Activated naive CD4-positive, alpha-beta T cell treated with anti-CD3 and anti-CD28 coated beads, Interleukin-2, amount 10 ng/mL, durations not matched to agents 7 days and 5 days (primary cell): ENCODE measurements at regions not wholly inside any gene's neighbourhood (a gene's known extent, or its start where the extent isn't known, plus 50 kb on each side); places are given as distances from the start of the nearest gene placed in this dataset.
"Not testable (repeated sequence)": the region's sequence is repeated elsewhere in the genome, so short reads cannot be mapped to it uniquely, and the experiment has no call there.

Experiments used
- CTCF ChIA-PET: fragments of 350-600 bp; sonication (Branson Sonifier 250); formaldehyde crosslinking; loops from one replicate; lab custom pipeline; 2021; ENCODE audit warnings: antibody characterized with exemption; lab: Charles Lee
- DNase-seq: peaks from one replicate; pipeline ENCODE4 v3.0.0-alpha.2; 2020
- H3K27ac Mint-ChIP-seq: one replicate; pipeline ENCODE4 v1.8.0; 2021; ENCODE audit warnings: mild to moderate bottlenecking, moderate library complexity, mixed read lengths
- H3K27me3 Mint-ChIP-seq: one replicate; pipeline ENCODE4 v1.8.0; 2021; ENCODE audit warnings: mild to moderate bottlenecking, mixed read lengths
- H3K36me3 Mint-ChIP-seq: one replicate; pipeline ENCODE4 v1.8.0; 2021; ENCODE audit warnings: mixed read lengths
- H3K4me1 Mint-ChIP-seq: one replicate; pipeline ENCODE4 v1.8.0; 2021; ENCODE audit warnings: mixed read lengths
- H3K4me3 Mint-ChIP-seq: one replicate; pipeline ENCODE4 v1.8.0; 2021; ENCODE audit warnings: mild to moderate bottlenecking, moderate library complexity, mixed read lengths
- H3K9me3 Mint-ChIP-seq: one replicate; pipeline ENCODE4 v1.8.0; 2021; ENCODE audit warnings: mixed read lengths

DNA sequence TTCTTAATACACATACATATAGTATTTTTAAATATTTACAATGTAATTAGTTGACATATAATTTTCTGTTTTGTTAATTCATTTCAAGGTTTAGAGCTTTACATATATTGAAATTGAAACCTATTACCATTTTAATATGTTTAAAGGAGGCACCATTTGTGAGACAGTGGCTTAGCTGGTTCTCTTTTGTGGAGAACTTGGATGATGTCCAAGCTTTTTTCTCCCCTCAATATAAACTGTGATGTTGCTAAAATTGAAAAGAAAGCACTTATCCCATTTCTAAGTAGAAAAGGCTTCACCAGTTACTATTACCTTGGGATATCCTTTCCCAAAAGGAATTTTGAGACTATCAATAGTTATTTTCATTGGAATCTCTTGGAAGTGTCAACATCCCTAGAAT, 707.2 kb downstream of the NTRK3 start:
- no peak overlapping the region for H3K4me3 Mint-ChIP-seq
- H3K9me3 Mint-ChIP-seq: no peaks in the 10 kb centered on the region
- no peak for DNase-seq
- H3K4me1 Mint-ChIP-seq: no peaks in the 10 kb centered on the region
- H3K36me3 Mint-ChIP-seq: no peaks in the 10 kb centered on the region
- CTCF ChIA-PET: no interaction called here
- H3K27ac Mint-ChIP-seq: no peak overlapping the region
- H3K27me3 Mint-ChIP-seq: no peaks in the 10 kb centered on the region

DNA sequence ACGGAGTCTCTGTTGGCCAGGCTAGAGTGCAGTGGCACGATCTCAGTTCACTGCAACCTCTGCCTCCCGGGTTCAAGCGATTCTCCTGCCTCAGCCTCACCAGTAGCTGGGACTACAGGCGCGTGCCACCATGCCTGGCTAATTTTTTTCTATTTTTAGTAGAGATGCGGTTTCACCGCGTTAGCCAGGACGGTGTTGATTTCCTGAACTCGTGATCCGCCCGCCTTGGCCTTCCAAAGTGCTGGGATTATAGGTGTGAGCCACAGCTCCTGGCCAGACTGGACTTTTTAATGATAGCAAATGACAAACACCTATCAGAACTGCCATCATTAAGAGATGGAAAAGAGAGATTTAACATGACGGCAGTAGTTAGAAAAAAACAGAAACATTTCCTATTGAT, 707.9 kb downstream of the NTRK3 start:
- H3K4me1 Mint-ChIP-seq, H3K27ac Mint-ChIP-seq, CTCF ChIA-PET, H3K9me3 Mint-ChIP-seq, H3K27me3 Mint-ChIP-seq, H3K4me3 Mint-ChIP-seq, DNase-seq, H3K36me3 Mint-ChIP-seq: not testable (repeated sequence)

- H3K27ac Mint-ChIP-seq: no peak overlapping the region
- H3K4me1 Mint-ChIP-seq: no peaks in the 10 kb centered on the region
- H3K36me3 Mint-ChIP-seq: no peaks in the 10 kb centered on the region
- CTCF ChIA-PET: interaction anchor here (0.6 kb wide), 1 partner anchor 10 kb away, joined by 3 read pairs; no protein-coding TSS in a partner anchor
- H3K4me3 Mint-ChIP-seq: no peak overlapping the region
- no peaks in the 10 kb centered on the region for H3K9me3 Mint-ChIP-seq
- DNase-seq: no peak
- no peaks in the 10 kb centered on the region for H3K27me3 Mint-ChIP-seq
Measured at GRCh38 chr15:87547470-87548181, 708.9 kb downstream of the NTRK3 start.

- Mint-ChIP-seq H3K36me3 (no peaks in the 10 kb centered on the region), H3K27me3 (no peaks in the 10 kb centered on the region), H3K9me3 (no peaks in the 10 kb centered on the region), H3K4me1 (no peaks in the 10 kb centered on the region), H3K27ac (no peak overlapping the region), H3K4me3 (no peak overlapping the region)
- CTCF ChIA-PET: no interaction called here
- no peak for DNase-seq
Measured at GRCh38 chr15:87538327-87538834, 718.2 kb downstream of the NTRK3 start.

DNA sequence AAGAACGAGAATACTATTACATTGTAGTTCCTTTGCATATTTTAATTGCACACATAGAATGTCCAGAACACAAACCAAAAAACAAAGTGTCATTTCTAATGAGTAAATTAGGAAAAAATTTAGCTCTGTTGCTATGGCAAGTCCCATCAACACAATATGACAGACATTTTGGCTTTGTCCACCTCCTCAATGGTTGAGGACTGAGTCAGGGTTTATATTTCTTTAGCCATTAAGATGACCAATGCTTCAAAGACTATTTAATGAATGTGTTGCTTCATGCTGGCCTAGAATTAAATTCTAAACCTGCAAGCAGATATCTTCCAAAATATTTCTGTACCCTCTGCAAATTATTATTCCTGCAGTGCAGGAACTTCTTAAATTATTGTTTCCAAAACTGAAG, 719.2 kb downstream of the NTRK3 start:
- Mint-ChIP-seq H3K36me3 (no peaks in the 10 kb centered on the region), H3K4me1 (no peaks in the 10 kb centered on the region), H3K27me3 (no peaks in the 10 kb centered on the region), H3K27ac (no peak overlapping the region), H3K4me3 (no peak overlapping the region), H3K9me3 (no peaks in the 10 kb centered on the region)
- DNase-seq: no peak
- CTCF ChIA-PET: no interaction called here

DNA sequence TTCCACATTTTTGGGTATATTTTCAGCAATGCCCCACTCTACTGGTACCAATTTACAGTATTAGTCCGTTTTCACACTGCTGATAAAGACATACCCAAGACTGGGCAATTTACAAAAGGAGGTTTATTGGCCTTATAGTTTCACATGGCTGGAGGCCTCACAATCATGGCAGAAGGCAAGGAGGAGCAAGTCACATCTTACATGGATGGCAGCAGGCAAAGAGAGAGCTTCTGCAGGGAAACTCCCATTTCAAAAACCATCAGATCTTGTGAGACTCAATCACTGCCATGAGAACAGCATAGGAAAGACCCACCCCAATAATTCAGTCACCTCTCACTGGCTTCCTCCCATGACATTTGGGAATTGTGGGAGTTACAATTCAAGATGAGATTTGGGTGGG, 722.9 kb downstream of the NTRK3 start:
- H3K4me1 Mint-ChIP-seq, DNase-seq, H3K27me3 Mint-ChIP-seq, H3K27ac Mint-ChIP-seq, CTCF ChIA-PET, H3K4me3 Mint-ChIP-seq, H3K9me3 Mint-ChIP-seq, H3K36me3 Mint-ChIP-seq: not testable (repeated sequence)

GRCh38 chr15:87528873-87529272, 727.7 kb downstream of the NTRK3 start:
- no peaks in the 10 kb centered on the region for H3K9me3 Mint-ChIP-seq
- H3K4me1 Mint-ChIP-seq: no peaks in the 10 kb centered on the region
- H3K27me3 Mint-ChIP-seq: no peaks in the 10 kb centered on the region
- no peak overlapping the region for H3K4me3 Mint-ChIP-seq
- CTCF ChIA-PET: no interaction called here
- no peak overlapping the region for H3K27ac Mint-ChIP-seq
- H3K36me3 Mint-ChIP-seq: no peaks in the 10 kb centered on the region
- DNase-seq: no peak

- DNase-seq: no peak
- H3K27me3 Mint-ChIP-seq: no peaks in the 10 kb centered on the region
- no peaks in the 10 kb centered on the region for H3K4me1 Mint-ChIP-seq
- no peaks in the 10 kb centered on the region for H3K36me3 Mint-ChIP-seq
- no peaks in the 10 kb centered on the region for H3K9me3 Mint-ChIP-seq
- CTCF ChIA-PET: no interaction called here
- no peak overlapping the region for H3K4me3 Mint-ChIP-seq
- no peak overlapping the region for H3K27ac Mint-ChIP-seq
Measured at GRCh38 chr15:87527875-87528274, 728.7 kb downstream of the NTRK3 start.

GRCh38 chr15:87527416-87527815, 729.1 kb downstream of the NTRK3 start:
- CTCF ChIA-PET: no interaction called here
- Mint-ChIP-seq H3K27me3 (no peaks in the 10 kb centered on the region), H3K4me1 (no peaks in the 10 kb centered on the region), H3K27ac (no peak overlapping the region), H3K36me3 (no peaks in the 10 kb centered on the region), H3K4me3 (no peak overlapping the region), H3K9me3 (no peaks in the 10 kb centered on the region)
- DNase-seq: no peak

- Mint-ChIP-seq H3K4me1 (no peaks in the 10 kb centered on the region), H3K4me3 (no peak overlapping the region), H3K36me3 (no peaks in the 10 kb centered on the region), H3K27me3 (no peaks in the 10 kb centered on the region), H3K27ac (no peak overlapping the region), H3K9me3 (no peaks in the 10 kb centered on the region)
- DNase-seq: no peak
- CTCF ChIA-PET: no interaction called here
Measured at GRCh38 chr15:87523516-87523915, 733.0 kb downstream of the NTRK3 start.

GRCh38 chr15:87522997-87523396, 733.5 kb downstream of the NTRK3 start:
- no peaks in the 10 kb centered on the region for H3K27me3 Mint-ChIP-seq
- no peak overlapping the region for H3K27ac Mint-ChIP-seq
- no peak overlapping the region for H3K4me3 Mint-ChIP-seq
- CTCF ChIA-PET: no interaction called here
- no peaks in the 10 kb centered on the region for H3K36me3 Mint-ChIP-seq
- no peaks in the 10 kb centered on the region for H3K9me3 Mint-ChIP-seq
- H3K4me1 Mint-ChIP-seq: no peaks in the 10 kb centered on the region
- DNase-seq: no peak

DNA sequence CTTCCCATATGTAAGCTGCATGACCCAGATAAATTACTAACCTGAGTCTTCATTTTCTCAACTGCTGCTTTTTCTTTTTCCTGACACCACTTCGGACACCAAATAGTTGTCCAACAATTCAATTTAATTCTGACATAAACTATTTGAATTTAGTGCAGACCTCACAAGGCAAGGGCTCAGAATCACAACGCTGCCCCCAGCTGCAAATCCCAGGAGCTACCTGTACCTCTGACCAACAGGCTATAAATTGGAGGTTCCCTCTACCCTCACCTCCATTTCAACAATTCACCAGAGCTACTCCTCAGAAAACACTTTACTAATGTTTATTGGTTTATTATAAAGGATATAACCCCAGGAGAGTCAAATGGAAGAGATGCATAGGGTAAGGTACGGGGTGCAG, 737.6 kb downstream of the NTRK3 start:
- CTCF ChIA-PET: interaction anchor here (0.7 kb wide), 1 partner anchor 649 kb away, joined by 4 read pairs; no protein-coding TSS in a partner anchor
- DNase-seq: no peak

DNA sequence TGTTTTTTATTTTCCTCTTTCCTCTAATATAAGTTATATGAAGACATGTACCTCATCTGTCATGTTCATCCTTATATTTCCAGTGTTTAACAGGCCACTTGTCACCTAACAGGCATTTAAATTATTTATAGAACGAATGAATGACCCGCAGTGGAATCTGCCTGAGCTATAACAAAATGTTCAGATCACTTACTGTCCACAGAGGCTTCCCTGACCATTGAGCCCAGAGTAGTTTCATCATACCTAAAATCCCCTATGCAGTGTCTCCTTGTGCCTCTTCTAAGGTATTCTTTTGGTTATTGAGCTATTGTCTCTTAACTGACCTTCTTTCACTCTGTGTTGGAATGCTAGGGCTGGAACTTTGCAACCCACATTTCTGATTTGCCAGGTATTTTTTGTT, 748.5 kb downstream of the NTRK3 start:
- Mint-ChIP-seq H3K9me3 (peaks cover 8% of the 10 kb centered on the region), H3K4me3 (no peak overlapping the region), H3K4me1 (no peaks in the 10 kb centered on the region), H3K27me3 (no peaks in the 10 kb centered on the region), H3K36me3 (no peaks in the 10 kb centered on the region), H3K27ac (no peak overlapping the region)
- CTCF ChIA-PET: no interaction called here
- no peak for DNase-seq

More for the DNA sequence above, 737.6 kb downstream of the NTRK3 start:
- H3K27me3 Mint-ChIP-seq: no peaks in the 10 kb centered on the region
- no peak overlapping the region for H3K4me3 Mint-ChIP-seq
- no peaks in the 10 kb centered on the region for H3K4me1 Mint-ChIP-seq
- no peaks in the 10 kb centered on the region for H3K9me3 Mint-ChIP-seq
- no peaks in the 10 kb centered on the region for H3K36me3 Mint-ChIP-seq
- H3K27ac Mint-ChIP-seq: no peak overlapping the region

- no peak overlapping the region for H3K27ac Mint-ChIP-seq
- no peaks in the 10 kb centered on the region for H3K27me3 Mint-ChIP-seq
- H3K36me3 Mint-ChIP-seq: no peaks in the 10 kb centered on the region
- no peaks in the 10 kb centered on the region for H3K9me3 Mint-ChIP-seq
- DNase-seq: no peak
- H3K4me1 Mint-ChIP-seq: no peaks in the 10 kb centered on the region
- no peak overlapping the region for H3K4me3 Mint-ChIP-seq
- CTCF ChIA-PET: no interaction called here
Measured at GRCh38 chr15:87502173-87502572, 754.4 kb downstream of the NTRK3 start.

DNA sequence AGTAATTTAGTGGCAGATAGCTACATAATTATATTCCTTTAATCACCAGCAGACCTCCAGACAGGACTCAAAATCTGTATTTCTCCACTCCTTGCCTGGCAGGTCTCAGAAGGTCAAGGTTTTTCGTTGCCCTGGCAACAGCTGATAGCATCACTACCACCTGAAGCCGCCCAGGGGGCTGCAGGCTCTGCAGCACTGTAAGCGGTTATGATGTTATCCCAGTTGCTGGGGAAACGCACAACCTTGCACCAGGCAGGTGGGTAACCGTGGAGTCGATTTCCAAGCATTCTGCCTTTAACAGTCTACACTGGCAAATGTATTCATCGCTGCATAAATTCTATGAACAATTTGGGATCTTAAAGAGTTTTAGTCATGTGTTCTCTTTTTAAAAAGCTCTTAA, 756.3 kb downstream of the NTRK3 start:
- DNase-seq: no peak
- no peak overlapping the region for H3K27ac Mint-ChIP-seq
- no peaks in the 10 kb centered on the region for H3K4me1 Mint-ChIP-seq
- H3K36me3 Mint-ChIP-seq: no peaks in the 10 kb centered on the region
- CTCF ChIA-PET: no interaction called here
- H3K9me3 Mint-ChIP-seq: no peaks in the 10 kb centered on the region
- H3K4me3 Mint-ChIP-seq: no peak overlapping the region
- H3K27me3 Mint-ChIP-seq: no peaks in the 10 kb centered on the region
